GM12878 (cell line): ENCODE measurements at regions not wholly inside any gene's neighbourhood (a gene's known extent, or its start where the extent isn't known, plus 50 kb on each side); places are given as distances from the start of the nearest gene placed in this dataset.

ENCODE experiments used
- ATAC-seq: fragments of 200-7000 bp; cut with Tn5 transposase; 3 replicates; pipeline ENCODE4 v1.9.1; 2020; ENCODE audit warnings: mild to moderate bottlenecking, moderate library complexity
- BruUV-seq: library from RNA; stranded (reverse); fragments of 400-500 nt; replicated peaks from 2 replicates; lab custom pipeline; 2021; lab: Mats Ljungman, UMichigan
- CTCF ChIA-PET: fragments of 300-600 bp; sonication (Branson Sonifier 250); formaldehyde crosslinking; extraction: SDS; loops from one replicate; lab custom pipeline; 2021; ENCODE audit warnings: inconsistent platforms; lab: Yijun Ruan, JAX
- POLR2A ChIA-PET: fragments of 350-600 bp; formaldehyde crosslinking; extraction: SDS; loops from one replicate; lab custom pipeline; 2021; ENCODE audit warnings: inconsistent platforms; lab: Charles Lee
- RAD21 ChIA-PET: fragments of 300-600 bp; sonication (Branson Sonifier 250); formaldehyde crosslinking; loops from one replicate; lab custom pipeline; 2023; ENCODE audit warnings: antibody characterized with exemption; ENCODE audit not compliant: unreplicated experiment; lab: Charles Lee
- SMC1A ChIA-PET: fragments of 300-600 bp; sonication (Branson Sonifier 250); formaldehyde crosslinking; loops from one replicate; lab custom pipeline; 2023; ENCODE audit not compliant: unreplicated experiment, uncharacterized antibody; lab: Charles Lee
- DNase-seq: peaks from one replicate; pipeline ENCODE4 v3.0.0-alpha.2; 2011; ENCODE audit warnings: low read depth, low spot score
- FAIRE-seq: peaks from 3 replicates; lab custom pipeline; 2011; peaks lifted over from hg19 to GRCh38; lab: Jason Lieb, UNC
- H2AFZ ChIP-seq: 2 replicates; pipeline ENCODE4 v1.6.0; 2011; ENCODE audit warnings: low read depth, low read length, control low read depth; ENCODE audit not compliant: control insufficient read depth
- H3K27ac ChIP-seq: 2 replicates; pipeline ENCODE4 v1.5.1; 2011; ENCODE audit warnings: control low read depth; ENCODE audit not compliant: control insufficient read depth, insufficient read depth
- H3K27me3 ChIP-seq, 2 experiments: replicated peaks in 1 of 2; 2 replicates each; pipeline versions ENCODE4 v1.6.0 to v1.6.1; 2011; ENCODE audit warnings: low read length in 1 of 2; ENCODE audit not compliant: control insufficient read depth in 2 of 2, insufficient read depth in 2 of 2
- H3K36me3 ChIP-seq, 2 experiments: 2 replicates each; pipeline ENCODE4 v1.5.1; 2011; ENCODE audit warnings: low read length in 1 of 2; ENCODE audit not compliant: control insufficient read depth in 2 of 2, insufficient read depth in 2 of 2
- H3K4me1 ChIP-seq: 2 replicates; pipeline ENCODE4 v1.6.1; 2011; ENCODE audit warnings: mild to moderate bottlenecking, low read length, moderate library complexity, mixed read lengths; ENCODE audit not compliant: control insufficient read depth, insufficient read depth
- H3K4me2 ChIP-seq: 2 replicates; pipeline ENCODE4 v1.6.0; 2011; ENCODE audit warnings: control low read depth; ENCODE audit not compliant: control insufficient read depth, insufficient read depth
- H3K4me3 ChIP-seq: fragments of 200-600 bp; sonication (generic); 2 replicates; pipeline ENCODE4 v1.5.1; 2016
- H3K79me2 ChIP-seq: 2 replicates; pipeline ENCODE4 v1.6.0; 2011; ENCODE audit warnings: low read length; ENCODE audit not compliant: control insufficient read depth, insufficient read depth
- H3K9ac ChIP-seq: 2 replicates; pipeline ENCODE4 v1.8.0; 2011; ENCODE audit warnings: low read length, control low read depth, mixed read lengths; ENCODE audit not compliant: control insufficient read depth, insufficient read depth
- H3K9me3 ChIP-seq: replicated peaks from 3 replicates; pipeline ENCODE4 v1.5.1; 2011; ENCODE audit warnings: mild to moderate bottlenecking, low read length; ENCODE audit not compliant: control insufficient read depth, insufficient read depth
- H4K20me1 ChIP-seq: 2 replicates; pipeline ENCODE4 v1.6.0; 2011; ENCODE audit not compliant: control insufficient read depth, insufficient read depth
- BRCA1 ChIP-seq: IDR thresholded peaks from 2 replicates; pipeline ENCODE4 v1.6.1; 2011; ENCODE audit warnings: low read depth, low read length, improper control_type of control experiment
- CHD4 ChIP-seq: fragments of 200-600 bp; sonication (generic); IDR thresholded peaks from 2 replicates; pipeline ENCODE4 v1.6.1; 2016; ENCODE audit warnings: mild to moderate bottlenecking
- CREM ChIP-seq: IDR thresholded peaks from 2 replicates; pipeline ENCODE4 v1.6.1; 2014; ENCODE audit warnings: antibody characterized with exemption, low read depth
- CTCF ChIP-seq, 3 experiments: IDR thresholded peaks in 2 of 3; conservative IDR thresholded peaks in 1 of 3; 2 replicates each; pipeline ENCODE4 v1.5.1; 2011; ENCODE audit warnings: low read depth in 3 of 3, low read length in 3 of 3, mild to moderate bottlenecking in 3 of 3, control low read depth in 2 of 3, moderate library complexity in 2 of 3, inconsistent platforms in 1 of 3, mixed read lengths in 1 of 3; ENCODE audit not compliant: control insufficient read depth in 2 of 3, insufficient read depth in 1 of 3; ENCODE audit errors: extremely low read depth in 1 of 3
- EED ChIP-seq: sonication (generic); IDR thresholded peaks from 2 replicates; pipeline ENCODE4 v1.6.1; 2016; ENCODE audit warnings: antibody characterized with exemption, low read depth
- HDAC6 ChIP-seq: fragments of 200-600 bp; sonication (generic); IDR thresholded peaks from one replicate; pipeline ENCODE4 v1.8.0; 2017; ENCODE audit warnings: antibody characterized with exemption; ENCODE audit not compliant: unreplicated experiment
- PAX8 ChIP-seq: fragments of 450-650 bp; IDR thresholded peaks from 2 replicates; pipeline ENCODE4 v1.6.1; 2017; ENCODE audit warnings: mild to moderate bottlenecking, moderate library complexity
- PKNOX1 ChIP-seq: fragments of 450-650 bp; IDR thresholded peaks from 2 replicates; pipeline ENCODE4 v1.6.1; 2016; ENCODE audit warnings: mild to moderate bottlenecking
- PML ChIP-seq: IDR thresholded peaks from 2 replicates; pipeline ENCODE4 v1.6.1; 2012; ENCODE audit warnings: low read length, inconsistent platforms
- SMAD1 ChIP-seq: fragments of 450-650 bp; IDR thresholded peaks from 2 replicates; pipeline ENCODE4 v1.6.1; 2018; ENCODE audit warnings: mild to moderate bottlenecking, low read depth; ENCODE audit not compliant: partially characterized antibody
- TCF3 ChIP-seq: IDR thresholded peaks from 2 replicates; pipeline ENCODE4 v1.6.1; 2012; ENCODE audit warnings: low read depth, mild to moderate bottlenecking, low read length, borderline replicate concordance; ENCODE audit not compliant: insufficient read depth
- WRNIP1 ChIP-seq: IDR thresholded peaks from 2 replicates; pipeline ENCODE4 v1.6.1; 2011; ENCODE audit warnings: low read depth, low read length, improper control_type of control experiment, borderline replicate concordance
- ZNF274 ChIP-seq: IDR thresholded peaks from one replicate; pipeline ENCODE4 v1.8.0; 2011; ENCODE audit not compliant: insufficient read length, insufficient read depth
- WGBS: methylation state at CpG from one replicate; pipeline ENCODE4 v1.1.6; 2016; ENCODE audit warnings: low lambda C conversion rate; ENCODE audit not compliant: insufficient replicate concordance, insufficient coverage; ENCODE audit errors: missing lambda C conversion rate; 5-methylcytosine and 5-hydroxymethylcytosine counted together
- in situ Hi-C: fragments of 300-500 bp; cut with MboI; formaldehyde crosslinking; loops from 9 replicates; pipeline ENCODE4 v1.14.3; 2018; ENCODE audit warnings: mixed read lengths
- intact Hi-C: fragments of 100-400 bp; cut with micrococcal nuclease; formaldehyde crosslinking; loops from one replicate; pipeline ENCODE4 v1.14.2; 2022; ENCODE audit not compliant: unreplicated experiment

GRCh38 chr2:22485486-22485885 lies 899.5 kb upstream of the KLHL29 start:
- intact Hi-C loops (no loop called here), in situ Hi-C loops (no loop called here)
- WGBS, result 0% methylated on average over 2 of the region's 2 CpGs
- CTCF ChIA-PET, result no interaction called here
- DNase-seq, result no peak
- RAD21 ChIA-PET, result no interaction called here
- no peaks in the 10 kb centered on the region for H3K79me2 ChIP-seq
- no peaks in the 10 kb centered on the region for H4K20me1 ChIP-seq
- no peaks in the 10 kb centered on the region for H3K36me3 ChIP-seq
- TF ChIP-seq BRCA1, result no peak
- no peak for TF ChIP-seq PKNOX1
- no peak for TF ChIP-seq PAX8
- TF ChIP-seq CREM, result no peak
- BruUV-seq, result no TSS peak
- no peak overlapping the region for H3K9ac ChIP-seq
- no peak for FAIRE-seq
- no peak overlapping the region for H3K4me3 ChIP-seq
- no peaks in the 10 kb centered on the region for H3K9me3 ChIP-seq
- no peaks in the 10 kb centered on the region for H3K27me3 ChIP-seq
- no peak overlapping the region for H2AFZ ChIP-seq
- no peak for ATAC-seq
- SMC1A ChIA-PET, result no interaction called here
- no peak overlapping the region for H3K4me2 ChIP-seq
- no peaks in the 10 kb centered on the region for H3K4me1 ChIP-seq
- POLR2A ChIA-PET, result interaction anchor here (0.5 kb wide), 1 partner anchor 9 kb away, joined by 3 read pairs; no protein-coding TSS in a partner anchor
- no peak overlapping the region for H3K27ac ChIP-seq

- no peaks in the 10 kb centered on the region for H4K20me1 ChIP-seq
- no peak overlapping the region for H2AFZ ChIP-seq
- FAIRE-seq (no peak), DNase-seq (no peak), ATAC-seq (no peak)
- H3K79me2 ChIP-seq, result no peaks in the 10 kb centered on the region
- ChIA-PET SMC1A (no interaction called here), CTCF (no interaction called here), RAD21 (no interaction called here), POLR2A (no interaction called here)
- no peak overlapping the region for H3K4me3 ChIP-seq
- no peaks in the 10 kb centered on the region for H3K4me1 ChIP-seq
- no TSS peak for BruUV-seq
- intact Hi-C loops, result no loop called here
- no peak overlapping the region for H3K27ac ChIP-seq
- TF ChIP-seq SMAD1, result no peak
- no peak for TF ChIP-seq HDAC6
- no peak for TF ChIP-seq CTCF (IDR thresholded peaks at IDR 0.05 in 2 of 3, conservative IDR thresholded peaks at IDR 0.05 in 1 of 3; ENCODE audit: control insufficient read depth in 2 of 3, extremely low read depth in 1 of 3, insufficient read depth in 1 of 3, low read depth in 3 of 3, low read length in 3 of 3)
- TF ChIP-seq PML, result no peak
- TF ChIP-seq TCF3, result no peak
- TF ChIP-seq EED, result no peak
- TF ChIP-seq ZNF274, result no peak
- no peak for TF ChIP-seq CHD4
- no peak for TF ChIP-seq WRNIP1
- no peak overlapping the region for H3K9ac ChIP-seq
- H3K27me3 ChIP-seq, result no peaks in the 10 kb centered on the region
- 0% methylated on average over 4 of the region's 4 CpGs for WGBS
- no peak overlapping the region for H3K4me2 ChIP-seq
- H3K9me3 ChIP-seq, result no peaks in the 10 kb centered on the region
- no peaks in the 10 kb centered on the region for H3K36me3 ChIP-seq
- in situ Hi-C loops, result no loop called here
Observed at GRCh38 chr2:22486343-22486742, 898.6 kb upstream of the KLHL29 start.
